HK-2 (cell line): ENCODE measurements at regions not wholly inside any gene's neighbourhood (a gene's known extent, or its start where the extent isn't known, plus 50 kb on each side); places are given as distances from the start of the nearest gene placed in this dataset.

Experiments used
- DNase-seq: peaks from one replicate; pipeline ENCODE4 v3.0.0-alpha.2; 2018; ENCODE audit not compliant: unreplicated experiment

DNA sequence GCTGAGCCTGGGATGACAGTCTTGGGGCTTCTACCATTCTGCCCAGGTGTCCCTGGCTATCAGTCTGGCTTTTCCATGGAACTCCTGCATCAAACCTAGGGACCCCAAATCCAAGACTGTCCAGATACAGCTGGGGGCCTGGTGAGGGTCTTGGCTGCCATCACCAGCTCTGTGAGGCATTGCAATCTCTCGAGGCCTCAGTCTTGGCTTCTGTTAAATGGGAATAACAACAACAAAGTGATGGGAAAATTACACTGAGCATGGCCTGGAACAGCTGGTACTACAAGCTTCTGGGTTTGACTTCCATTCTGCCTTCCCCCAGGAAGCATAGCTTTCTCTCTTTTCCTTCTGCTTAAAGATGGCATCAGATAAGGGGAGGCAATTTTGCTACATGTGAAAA, 50.0 kb upstream of the LCTL start:
- no peak for DNase-seq

DNA sequence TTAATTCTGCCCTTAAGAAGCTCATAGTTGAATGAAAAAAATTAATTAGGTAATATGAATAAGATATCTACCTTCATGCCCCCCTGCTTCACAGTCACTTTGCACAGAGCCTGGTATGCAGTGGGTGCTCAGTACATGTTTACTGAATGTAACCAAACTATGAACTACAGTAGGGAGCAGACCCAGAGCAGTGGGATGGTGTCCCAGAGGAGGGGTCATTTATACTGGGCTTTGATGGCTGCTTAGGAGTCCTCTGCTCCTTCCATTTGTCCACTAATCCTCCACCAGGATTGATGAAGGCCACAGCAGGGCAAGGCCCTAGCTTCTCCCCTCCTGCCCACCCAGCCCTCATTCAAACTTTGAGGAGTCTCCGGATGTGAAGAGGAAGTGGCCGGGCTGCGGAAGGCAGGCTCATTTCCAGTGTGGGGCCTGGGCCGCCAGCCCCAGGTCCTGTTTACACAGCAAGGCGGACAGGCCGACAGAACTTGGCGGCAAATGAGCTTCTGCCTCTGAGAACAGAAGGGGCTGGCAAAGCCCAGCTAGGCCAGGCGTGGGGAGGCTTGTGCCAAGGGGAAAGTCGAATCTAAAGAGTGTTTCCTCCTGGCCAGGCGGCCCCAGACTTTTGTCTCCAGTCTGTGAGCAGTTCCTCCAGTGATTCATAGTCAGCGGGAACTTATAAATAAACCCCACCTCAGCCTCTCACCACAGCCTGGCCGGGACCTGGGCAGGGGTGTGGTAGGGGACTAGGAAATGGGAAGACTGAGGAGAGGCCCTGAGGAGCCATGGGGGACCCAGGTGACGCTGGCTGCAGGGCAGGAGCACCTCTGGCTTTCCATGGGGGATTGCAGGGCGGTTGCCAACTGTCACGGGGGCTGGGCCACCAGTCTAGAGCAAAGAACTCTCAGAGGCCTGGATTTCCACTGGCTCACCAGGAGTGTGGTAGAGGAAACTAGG, 51.6 kb upstream of the LCTL start:
- peak; percentile 55 for DNase-seq

DNA sequence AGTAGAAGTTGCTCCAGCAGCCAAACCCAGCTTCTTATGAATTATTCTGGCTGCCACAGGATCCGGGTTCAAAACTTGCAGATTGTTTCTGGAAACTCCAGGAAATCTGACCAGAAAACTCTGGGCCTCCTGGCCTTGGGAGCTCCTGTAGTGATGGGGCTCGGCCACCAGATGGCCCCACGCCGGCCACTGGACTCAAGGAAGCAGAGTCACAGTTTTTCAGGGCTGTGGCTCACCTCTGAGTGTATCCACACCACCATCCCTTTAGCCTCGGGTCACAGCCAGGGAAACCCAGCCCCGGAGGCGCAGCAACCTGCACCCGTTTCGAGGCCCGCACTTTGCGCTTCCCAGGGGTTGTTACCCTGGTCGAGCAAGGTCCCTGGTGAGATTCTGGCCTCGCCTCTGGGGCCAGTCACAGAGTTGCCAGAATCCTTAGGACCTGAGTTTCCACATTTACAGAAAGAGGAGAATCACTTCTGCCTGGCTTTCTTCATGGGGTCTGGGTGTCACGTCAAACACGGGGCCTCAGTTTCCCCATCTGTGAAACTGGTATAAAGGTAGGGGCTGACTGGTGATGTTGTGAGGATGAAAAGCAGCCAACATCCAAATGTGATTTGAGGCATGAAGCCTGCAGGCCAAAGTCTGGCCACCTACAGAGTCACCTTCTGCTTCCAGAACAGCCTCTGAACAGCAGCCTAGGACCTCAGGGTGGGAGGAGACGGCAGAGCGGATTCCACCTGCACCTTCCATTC, 53.5 kb upstream of the LCTL start:
- peak; percentile 70 for DNase-seq

DNA sequence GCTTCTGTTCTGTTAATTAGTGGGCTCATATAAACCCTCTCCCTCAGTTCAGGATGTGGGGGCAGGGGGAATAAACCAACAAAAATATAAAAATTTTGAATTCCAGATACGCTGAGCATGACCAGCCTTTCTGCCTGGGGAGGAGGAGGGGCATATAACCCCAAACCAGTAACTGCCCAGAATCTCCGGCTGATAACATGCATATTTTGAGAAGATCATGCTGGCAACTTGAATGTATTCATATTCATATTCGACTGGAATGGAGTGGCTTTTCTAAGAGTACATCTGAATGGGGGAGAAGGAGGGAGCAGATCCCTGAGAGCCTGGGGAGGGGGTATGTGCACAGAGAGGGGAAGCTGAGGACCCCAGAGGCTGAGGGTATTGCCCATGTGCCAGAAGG, 54.5 kb upstream of the LCTL start:
- DNase-seq, result no peak

DNA sequence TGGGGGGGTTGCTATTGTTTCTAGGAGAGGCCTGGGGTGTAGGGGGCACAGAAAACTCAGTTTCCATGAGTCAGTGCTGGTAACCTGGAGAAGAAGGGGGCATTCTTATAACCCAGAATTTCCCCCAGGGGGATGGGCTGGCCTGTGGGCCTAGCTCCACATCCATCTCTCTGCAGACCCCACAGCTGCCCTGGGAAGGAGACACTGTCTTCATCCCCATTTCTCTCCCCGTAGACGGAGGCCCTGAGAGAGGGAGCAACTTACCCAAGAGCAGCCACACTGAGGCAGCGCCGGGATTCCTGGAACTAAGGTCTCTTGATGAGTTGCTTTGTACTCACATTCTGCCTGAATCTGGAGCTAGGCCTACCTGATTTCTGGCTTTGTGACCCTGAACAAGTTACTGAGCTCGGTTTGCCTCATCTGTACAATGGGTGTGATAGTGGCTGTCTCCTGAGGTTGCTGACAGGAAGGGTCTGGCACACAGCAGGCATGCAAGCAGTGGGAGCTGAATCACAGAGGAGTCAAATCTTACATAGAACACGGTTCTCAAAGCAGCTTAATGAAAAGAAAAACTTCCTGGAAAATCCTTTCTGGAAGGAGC, 55.0 kb upstream of the LCTL start:
- no peak for DNase-seq

DNA sequence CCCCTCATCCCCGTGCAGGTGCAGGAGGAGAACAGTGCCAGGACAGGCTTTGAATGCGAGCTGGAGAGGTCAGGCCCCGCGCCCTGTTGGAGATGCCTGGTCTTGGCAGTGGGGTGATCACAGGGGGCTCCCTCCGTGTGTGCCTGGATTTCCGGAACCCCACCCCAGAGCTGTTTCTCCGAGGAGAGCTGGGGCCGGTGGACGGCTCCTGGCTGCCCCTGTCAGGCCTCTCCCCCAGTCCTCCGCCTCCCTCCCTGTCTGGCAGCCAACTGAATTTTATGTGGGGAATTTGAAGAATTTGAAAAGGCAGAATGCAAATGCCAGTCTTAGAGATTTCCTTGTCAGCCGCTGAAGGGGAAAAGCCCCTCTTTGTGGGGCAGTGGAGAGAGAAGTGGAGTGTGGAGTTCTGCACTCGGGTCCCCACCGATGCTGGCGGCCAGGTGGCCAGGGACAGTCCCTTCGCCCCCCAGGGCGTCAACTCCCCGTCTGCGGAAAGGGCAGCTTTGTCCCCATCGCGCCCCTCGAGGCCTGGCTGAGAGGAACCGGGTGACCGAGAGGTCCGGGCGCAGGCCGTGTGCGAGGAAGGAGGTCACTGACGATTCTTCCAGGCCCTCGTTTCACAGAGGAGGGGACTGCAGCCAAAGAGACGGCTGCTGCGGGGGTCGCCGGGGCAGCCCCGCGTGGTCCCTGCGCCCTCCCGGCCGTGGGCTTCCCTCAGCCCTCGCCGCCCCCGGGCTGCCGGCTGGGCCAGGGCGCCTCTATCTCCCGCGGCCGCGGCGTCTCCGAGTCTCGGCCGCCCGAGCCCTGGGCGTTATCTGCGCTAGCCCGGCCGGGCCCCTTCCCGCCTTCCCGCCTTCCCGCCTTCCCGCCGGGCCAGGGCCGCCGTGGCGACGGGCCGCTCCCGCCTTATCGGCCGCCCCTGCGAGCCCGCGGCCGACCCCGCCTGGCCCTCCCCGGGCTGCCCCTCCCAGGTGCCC, 56.0 kb upstream of the LCTL start:
- peak; percentile 5 for DNase-seq

DNA sequence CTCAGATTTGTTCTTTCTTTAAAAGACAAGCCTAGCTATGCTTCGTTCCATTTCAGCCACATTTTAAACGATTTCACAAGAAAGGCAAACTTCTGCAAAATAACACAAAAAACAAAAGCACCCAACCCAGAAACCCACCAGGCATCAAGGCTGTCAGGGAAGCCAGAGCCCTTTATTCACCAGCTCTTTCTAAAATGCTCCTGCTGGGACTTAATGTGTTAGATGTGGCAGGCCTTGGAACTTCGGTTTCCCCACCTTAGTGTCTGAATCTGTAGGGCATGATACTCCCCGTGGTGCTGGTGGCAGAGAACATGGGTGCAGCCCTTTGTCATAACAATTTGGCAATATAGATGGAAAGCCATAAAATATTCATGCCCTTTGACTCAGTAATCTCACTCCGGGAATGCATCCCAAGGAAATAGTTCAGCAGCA, 56.8 kb upstream of the LCTL start:
- DNase-seq, result no peak

DNA sequence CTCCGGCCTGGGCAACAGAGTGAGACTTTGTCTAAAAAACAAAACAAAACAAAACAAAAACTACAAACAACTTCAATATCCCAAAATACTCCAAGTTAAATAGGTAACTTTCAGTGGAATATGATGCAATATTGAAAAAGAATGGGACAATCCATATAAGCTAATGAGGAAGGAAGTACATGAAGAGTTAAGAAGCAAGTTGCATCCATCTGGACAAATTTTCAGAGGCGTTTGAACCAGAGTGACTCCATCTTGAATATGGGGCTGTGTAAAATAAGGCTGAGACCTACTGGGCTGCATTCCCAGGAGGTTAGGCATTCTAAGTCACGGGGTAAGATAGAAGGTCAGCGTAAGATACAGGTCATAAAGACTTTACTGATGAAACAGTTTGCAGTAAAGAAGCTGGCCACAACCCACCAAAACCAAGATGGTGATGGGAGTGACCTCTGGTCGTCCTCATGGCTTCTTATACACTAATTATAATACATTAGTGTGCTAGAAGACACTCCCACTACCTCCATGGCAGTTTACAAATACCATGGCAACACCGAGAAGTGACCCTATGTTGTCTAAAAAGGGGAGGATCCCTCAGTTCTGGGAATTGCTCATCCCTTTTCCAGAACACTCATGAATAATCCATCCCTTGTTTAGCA, 58.1 kb upstream of the LCTL start:
- DNase-seq, result no peak

DNA sequence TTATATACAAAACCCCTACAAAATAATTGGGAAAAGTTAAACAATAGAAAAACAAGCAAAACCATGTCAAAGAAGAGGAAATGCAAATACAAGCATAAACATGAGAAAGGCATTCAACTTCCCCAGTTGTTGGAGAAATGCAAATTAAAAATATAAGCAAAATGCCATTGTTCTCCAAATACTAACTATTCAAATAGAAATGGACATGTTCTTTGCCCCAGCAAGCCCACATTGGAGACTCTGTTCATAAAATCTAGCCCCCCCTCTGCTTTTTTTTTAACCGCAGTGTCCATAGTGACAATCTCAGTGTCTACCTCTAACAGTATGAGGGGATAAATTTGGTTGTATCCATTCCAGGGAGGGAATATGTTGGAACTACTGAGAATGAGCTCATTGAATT, 59.7 kb upstream of the LCTL start:
- DNase-seq, result no peak

DNA sequence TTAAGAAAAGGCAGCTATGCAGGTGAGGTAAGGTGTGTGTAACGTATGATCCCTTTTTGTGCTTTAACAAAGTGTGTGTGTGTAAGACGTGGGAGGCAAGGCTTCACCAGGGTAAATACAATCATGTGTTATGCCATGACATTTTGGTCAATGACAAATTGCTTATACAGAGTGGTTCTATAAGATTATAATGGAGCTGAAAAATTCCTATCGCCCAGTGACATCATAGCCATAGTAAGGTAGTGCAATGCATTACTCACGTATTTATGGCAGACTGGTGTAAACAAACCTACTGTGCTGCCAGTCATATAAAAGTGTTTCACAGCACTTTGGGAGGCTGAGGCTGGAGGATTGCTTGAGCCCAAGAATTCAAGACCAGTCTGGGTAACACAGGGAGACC, 60.2 kb upstream of the LCTL start:
- no peak for DNase-seq

DNA sequence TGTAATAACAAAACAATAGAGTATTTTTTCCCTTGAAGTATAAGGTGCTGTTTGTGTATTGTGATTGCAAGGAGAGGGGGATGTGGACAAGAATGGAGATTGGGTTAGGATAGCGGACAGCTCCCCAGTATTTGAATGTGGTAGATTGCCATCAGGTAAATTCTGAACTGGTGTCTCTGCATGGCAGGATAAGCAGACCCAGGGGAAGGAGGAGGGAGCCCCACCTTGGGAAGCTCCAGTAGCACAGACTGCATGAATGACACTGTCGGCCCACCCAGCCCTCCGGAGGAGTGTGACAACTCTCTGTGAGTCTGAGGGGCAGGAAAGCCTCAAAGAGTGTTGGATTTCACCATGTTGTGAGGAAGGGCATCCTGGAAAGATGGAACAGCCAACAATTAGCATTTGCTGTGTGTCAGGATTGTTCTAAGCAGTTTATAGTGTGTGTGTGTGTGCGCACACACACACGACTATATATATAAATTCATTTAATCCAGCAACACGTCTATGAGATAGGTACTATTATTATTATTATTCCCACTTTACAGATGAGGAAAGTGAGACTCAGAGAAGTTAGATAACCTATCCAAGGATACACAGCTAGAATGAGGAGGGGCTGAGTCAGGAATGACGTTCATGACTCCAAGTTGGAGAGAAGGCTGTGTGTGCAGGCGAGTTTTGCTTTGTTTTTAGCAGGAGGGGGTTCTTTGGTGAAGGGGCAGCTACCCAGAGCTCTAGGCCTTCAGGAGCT, 63.4 kb upstream of the LCTL start:
- DNase-seq, result no peak

DNA sequence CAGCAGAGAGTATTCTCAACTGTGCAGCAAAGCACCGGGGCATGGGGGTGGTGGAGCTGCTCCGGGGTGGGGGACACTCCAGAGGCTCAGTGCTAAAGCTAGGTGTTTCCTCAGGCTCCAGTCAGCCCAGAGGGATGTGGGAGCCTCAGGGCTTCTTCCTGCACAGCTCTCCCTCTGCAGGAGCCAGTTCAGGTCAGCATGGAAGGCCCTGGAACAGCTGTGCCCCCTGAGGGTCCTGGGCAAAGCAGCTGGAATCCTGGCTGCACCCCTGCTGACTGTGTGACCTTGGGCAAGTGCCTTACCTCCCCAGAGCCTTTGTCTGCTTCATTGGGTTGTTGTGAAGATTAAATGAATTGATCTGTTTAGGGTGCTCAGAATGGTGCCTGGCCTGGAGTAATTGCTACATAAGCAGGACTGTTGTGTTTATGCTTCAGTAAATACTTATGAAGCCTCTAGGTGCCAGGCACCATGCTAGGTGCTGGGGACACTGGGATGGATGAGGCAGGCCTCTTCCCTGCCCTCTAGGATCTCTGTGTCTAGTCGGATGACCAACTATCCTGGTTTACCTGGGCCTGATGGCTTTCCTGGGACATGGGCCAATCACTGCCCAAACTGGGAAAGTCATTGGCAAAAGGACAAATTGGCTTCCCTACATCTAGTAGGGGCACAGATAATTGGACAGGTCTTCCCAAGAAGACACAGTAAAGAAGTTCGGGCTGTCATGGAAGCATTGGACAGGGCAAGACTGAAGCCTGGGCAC, 64.2 kb upstream of the LCTL start:
- no peak for DNase-seq

DNA sequence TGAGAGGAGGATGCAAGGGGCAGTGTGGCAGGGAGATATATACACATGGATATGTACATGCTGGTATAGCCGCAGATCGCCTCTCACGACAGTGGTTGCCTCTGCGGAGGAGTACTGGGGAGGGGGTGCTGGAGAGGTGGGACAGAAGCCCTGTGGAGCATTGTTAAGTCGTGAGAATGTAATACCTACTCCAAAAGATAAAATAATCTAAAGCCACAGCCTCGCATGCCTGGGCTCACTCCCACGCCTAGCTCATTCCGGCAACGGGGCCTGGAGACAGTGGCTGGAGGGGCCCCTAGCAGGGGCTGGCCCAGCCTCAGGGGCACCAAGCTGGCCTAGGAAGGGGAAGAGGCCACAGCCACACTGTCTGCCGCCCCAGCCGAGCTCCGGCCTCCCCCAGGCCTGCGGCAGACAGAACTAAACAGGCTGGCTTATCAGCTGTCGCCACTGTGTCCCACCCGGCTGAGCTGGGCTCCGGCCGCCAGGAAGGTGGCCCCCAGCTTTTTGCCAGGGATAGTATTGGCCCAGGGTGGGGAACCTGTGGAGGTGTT, 65.1 kb upstream of the LCTL start:
- DNase-seq, result no peak

DNA sequence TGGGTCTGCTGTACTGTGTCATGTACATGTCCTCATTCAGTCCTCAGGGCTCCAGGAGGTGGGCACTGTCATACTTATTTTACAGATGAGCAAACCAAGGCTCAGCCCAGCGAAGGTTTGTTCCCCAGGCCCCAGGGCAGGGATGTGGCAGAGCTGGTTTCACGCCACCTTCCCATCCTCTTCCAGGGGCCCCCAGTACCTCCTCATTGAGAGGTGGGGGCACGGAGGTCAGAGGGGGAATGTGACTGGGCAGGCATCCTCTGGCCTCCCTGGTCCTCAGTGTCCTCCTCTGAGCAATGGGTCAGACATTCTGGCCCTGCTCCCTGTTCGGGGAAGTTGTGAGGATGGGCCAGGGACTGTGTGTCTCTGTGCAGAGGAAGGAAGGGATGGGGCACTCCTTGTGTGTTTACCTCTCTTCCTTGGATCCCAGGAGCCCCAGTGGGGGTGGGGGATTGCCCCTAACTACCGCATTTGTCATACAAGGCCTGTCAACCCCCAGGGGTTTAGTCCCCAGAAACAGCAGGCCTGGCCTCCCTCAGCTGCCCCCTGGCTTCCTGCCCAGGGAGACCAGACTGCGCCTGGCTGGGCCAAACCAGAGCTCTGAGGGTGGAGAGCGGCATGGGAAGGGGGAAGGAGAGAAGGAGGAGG, 65.9 kb upstream of the LCTL start:
- DNase-seq, result no peak

DNA sequence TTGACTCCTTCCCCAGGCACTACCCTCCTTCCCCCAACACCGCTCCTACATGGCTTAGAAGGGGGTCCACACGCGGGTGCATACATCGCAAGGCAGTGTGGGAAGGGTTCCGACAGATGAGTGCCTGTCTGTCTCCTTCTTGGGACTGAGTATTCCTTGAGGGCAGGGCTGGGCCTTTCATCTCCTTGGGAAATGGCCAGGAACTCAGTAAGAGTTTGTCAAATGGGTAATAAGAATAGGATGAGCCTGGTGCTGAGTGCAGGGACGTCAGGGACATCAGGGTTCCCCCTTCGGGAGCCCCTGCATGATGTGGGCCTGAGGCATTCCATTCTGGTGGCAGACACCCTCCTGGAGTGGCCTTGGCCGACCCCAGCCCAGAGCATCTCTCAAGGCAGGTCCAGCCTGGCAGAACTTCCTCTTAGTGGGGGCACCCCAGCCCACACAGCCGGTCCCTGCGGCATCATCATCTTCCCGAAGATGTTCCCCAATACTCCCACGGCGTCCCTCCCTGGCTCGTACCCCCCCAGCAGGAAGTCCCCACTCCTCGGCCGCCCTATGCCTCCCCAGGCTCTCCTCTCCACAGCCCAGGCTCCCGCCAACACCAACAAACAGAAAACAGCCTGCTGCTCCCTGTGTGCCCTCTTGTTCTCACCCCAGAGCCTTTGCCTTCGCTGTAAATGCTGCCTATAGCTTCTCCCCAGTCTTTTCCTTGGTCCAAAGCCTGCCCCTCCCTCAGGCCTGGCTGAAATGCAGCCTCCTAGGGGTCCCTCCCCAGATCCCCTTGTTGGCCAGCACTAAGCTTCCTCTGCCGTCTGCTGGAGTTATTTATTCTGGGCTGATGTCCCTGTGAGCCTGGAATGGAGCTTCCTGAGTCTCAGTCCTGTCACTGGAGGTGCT, 67.5 kb upstream of the LCTL start:
- no peak for DNase-seq

DNA sequence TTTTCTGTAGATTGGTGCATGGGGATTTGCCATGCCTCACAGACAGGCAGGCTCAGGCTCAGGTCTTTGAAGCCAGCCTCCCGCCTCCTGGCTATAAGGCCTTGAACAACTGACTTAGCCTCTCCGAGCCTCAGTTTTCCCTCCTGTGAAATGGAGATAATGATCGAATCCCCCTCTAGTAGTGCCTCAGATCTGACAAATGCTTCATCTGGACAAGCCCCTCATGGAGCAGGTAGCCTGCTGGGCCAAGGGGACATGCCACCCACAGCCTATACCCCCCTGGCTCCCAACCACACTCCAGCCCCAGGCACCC, 68.1 kb upstream of the LCTL start:
- DNase-seq, result no peak

DNA sequence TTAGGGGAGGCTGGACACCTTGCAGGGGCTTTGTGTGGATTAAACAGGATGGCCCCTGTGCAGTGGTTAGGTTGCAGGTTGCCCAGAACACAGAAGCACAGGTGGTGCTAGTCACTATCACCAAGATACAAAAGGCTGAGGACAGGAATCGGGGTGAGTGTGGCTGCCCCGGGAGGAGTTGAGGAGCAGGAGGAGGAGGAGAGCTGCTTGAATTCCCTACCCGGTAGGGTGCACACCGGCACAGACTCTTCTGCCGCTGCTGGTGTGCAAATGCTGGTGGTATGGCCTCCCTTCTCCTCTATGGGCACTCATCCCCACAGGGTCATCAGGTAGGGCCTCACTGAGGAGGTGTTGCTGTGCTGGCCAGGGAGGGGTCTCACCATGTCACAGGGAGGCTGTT, 67.5 kb upstream of the SMAD6 start:
- DNase-seq, result no peak

DNA sequence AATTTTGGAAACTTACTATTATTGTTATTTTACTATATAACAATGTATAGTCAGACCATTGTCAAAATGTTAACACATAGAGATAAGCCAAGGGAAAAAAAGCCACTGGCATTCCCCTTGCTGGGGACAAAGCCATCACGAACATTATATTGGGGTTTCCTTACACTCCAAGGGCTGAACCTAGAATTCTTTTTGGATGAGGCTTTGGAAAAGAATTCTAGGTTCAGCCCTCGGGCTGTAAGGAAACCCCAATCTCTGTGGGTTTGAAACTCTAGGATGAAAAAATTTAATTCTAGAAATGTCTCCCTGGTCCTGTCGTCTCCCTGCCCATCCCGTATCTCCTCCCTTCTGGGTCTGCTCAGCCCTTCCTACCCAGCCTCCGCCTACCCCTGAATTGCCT, 67.0 kb upstream of the SMAD6 start:
- no peak for DNase-seq
